GM19397 (cell line): ENCODE measurements at regions not wholly inside any gene's neighbourhood (a gene's known extent, or its start where the extent isn't known, plus 50 kb on each side); places are given as distances from the start of the nearest gene placed in this dataset.
"Not testable (repeated sequence)": the region's sequence is repeated elsewhere in the genome, so short reads cannot be mapped to it uniquely, and the experiment has no call there.

Experiments used
- ATAC-seq: cut with Tn5 transposase; IDR thresholded peaks from one replicate; pipeline ENCODE4 v1.9.1; 2021; ENCODE audit warnings: mild to moderate bottlenecking, moderate library complexity; ENCODE audit not compliant: unreplicated experiment

- ATAC-seq: no peak
Measured at GRCh38 chr5:30279237-30279636, 914.2 kb upstream of the CDH6 start.

- no peak for ATAC-seq
Measured at GRCh38 chr5:30267026-30267425, 926.5 kb upstream of the CDH6 start.

GRCh38 chr5:30239331-30240022 lies 954.0 kb upstream of the CDH6 start:
- ATAC-seq: no peak

- no peak for ATAC-seq
Measured at GRCh38 chr5:30237189-30237588, 956.3 kb upstream of the CDH6 start.

DNA sequence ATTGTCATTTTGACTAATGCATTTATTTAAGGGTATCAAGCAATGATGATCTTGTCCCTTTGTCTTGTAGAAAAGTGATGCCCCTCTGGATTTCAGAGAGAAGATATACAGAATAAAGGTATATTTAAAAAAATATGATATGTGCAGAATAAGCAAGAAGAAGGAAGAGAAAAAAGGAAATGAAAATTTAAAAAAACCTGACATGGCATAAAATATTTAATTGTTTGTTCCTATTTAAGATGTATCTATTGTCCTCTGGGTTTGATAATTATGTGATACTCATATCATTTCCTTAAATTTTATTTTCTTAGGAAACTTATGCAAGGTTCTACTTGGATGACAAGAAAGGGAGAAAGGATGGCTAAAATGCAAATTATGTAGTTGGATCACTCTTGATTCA lies 983.7 kb upstream of the CDH6 start:
- no peak for ATAC-seq

DNA sequence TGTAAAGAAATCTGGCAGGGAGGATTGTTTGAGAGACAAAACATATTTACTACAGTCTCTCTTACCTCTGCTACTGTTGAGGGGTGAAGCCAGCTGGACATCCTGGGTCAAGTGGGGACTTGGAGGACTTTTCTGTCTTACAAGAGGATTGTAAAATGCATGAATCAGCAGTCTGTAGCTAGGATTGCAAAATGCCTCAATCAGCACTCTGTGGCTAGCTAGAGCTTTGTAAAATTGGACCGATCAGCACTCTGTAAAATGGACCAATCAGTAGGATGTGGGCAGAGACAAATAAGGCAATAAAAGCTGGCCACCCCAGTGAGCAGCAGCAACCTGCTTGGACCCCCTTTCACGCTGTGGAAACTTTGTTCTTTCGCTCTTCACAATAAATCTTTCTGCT lies 995.8 kb upstream of the CDH6 start:
- no peak for ATAC-seq

- ATAC-seq: no peak
Measured at GRCh38 chr5:30195036-30195435, 998.5 kb upstream of the CDH6 start.

DNA sequence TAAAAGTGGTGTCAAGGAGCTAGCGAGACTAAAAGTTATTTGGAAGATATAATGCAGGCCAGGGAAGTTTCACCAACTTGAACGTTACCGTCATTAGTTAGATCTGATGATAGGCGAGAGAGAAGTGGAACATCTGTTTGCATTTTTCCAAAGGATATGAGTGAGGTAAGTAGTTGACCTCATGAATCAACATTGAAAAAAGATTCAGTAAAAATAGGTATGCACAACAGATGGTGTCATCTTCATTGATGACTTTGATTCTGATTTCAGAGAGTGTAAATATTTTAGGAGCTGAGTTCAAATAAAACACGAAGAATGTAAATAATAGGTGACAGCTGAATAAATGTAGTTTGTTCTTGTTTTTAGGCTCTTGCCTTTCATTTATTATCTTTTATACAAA lies 998.9 kb upstream of the CDH6 start:
- no peak for ATAC-seq

- no peak for ATAC-seq
Measured at GRCh38 chr5:30183795-30184194, 1009.7 kb upstream of the CDH6 start.

- no peak for ATAC-seq
Measured at GRCh38 chr5:30156156-30156555, 1037.3 kb upstream of the CDH6 start.

GRCh38 chr5:30152431-30152830 lies 1041.1 kb upstream of the CDH6 start:
- ATAC-seq: no peak

- no peak for ATAC-seq
Measured at GRCh38 chr5:30150231-30150630, 1043.3 kb upstream of the CDH6 start.

DNA sequence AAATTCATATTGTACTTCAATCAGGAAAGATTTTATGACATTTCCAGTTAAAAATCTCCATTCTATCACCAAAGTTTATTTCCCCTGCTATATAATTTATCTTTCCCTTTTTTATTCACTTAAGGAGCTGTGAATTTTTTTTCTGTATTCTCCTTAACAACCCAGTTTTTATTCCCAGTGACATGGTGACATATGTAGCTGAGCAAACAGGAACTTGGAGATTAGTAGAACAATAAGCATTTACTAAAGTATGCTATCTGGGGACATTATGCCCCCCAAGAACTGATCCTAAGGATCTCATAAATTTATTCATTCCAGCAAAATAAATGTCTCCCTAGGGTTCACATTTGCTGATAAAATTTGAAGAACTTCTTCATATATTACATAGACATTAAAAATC lies 1044.0 kb upstream of the CDH6 start:
- no peak for ATAC-seq

- no peak for ATAC-seq
Measured at GRCh38 chr5:30147976-30148375, 1045.5 kb upstream of the CDH6 start.

GRCh38 chr5:30144059-30144458 lies 1049.4 kb upstream of the CDH6 start:
- ATAC-seq: not testable (repeated sequence)

DNA sequence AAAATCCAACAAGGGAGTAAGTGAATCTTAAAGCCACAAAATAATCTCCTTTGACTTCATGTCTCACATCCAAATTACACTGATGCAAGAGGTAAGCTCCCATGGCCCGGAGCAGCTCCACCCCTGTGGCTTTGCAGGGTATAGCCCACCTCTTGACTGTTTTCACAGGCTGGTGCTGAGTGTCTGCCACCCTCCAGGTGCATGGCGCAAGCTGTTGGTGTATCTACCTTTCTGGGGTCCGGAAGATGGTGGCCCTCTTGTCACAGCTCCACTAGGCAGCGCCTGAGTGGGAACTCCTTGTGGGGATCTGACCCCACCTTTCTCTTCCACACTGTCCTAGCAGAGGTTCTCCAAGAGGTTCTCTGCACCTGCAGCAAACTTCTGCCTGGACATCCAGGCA lies 1051.1 kb upstream of the CDH6 start:
- ATAC-seq: no peak

DNA sequence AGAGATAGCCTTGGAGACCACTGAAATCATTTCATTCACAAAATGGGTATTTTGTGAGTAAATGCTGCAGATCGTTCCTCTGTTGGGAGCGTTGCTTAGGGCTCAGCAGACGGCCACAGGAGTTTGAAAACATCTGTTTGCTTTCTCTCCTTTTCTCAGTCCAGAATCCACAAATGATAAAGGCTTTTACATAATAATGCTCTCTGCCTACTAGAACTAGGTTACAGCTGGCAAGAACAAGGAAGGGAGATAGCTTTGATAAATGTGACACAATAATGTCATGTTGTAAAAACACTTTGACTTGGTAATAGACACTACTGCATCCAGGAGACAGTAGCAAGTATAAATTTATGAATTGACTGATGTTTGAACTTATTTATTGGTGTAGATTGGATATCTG lies 1072.4 kb upstream of the CDH6 start:
- no peak for ATAC-seq

GRCh38 chr5:30117135-30117534 lies 1076.4 kb upstream of the CDH6 start:
- no peak for ATAC-seq

GRCh38 chr5:30113542-30113941 lies 1079.9 kb upstream of the CDH6 start:
- no peak for ATAC-seq

DNA sequence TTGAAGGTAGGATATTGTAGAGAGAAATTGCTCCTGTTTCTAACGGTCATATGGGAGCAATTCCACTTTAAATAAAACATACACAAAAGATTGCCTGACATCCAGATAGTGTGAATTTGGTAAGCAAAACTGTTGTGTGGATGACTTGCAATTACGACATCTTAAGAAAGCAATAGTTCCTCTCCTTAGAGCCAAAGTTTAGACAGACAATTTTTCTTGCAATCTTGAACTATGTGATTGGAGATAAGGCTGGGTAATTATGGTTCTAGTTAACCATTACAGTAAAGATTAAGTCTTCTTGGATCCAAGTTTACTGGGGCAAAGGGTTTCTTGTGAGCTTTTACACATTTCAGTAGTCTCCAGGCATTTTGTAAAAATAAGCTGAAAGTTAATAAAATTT lies 1080.6 kb upstream of the CDH6 start:
- ATAC-seq: no peak

DNA sequence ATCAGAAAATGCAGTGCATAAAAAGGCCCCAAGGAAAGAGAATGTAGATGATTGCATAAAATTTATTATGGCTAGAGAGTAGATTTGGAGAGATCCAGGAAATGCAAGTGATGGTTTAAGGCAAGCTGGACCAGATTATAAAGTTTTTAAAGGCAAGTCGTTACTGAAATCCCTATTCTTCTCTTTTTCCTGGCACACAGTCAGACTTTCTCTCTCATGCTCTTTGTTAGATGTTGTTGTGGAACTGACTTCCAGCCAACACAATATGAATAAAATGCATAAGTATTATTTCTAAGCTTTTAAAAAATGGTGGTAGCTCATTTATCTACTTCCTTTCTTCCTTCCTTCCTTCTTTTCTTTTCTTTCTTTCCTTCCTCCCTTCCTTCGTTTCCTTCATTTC lies 1085.4 kb upstream of the CDH6 start:
- ATAC-seq: no peak

DNA sequence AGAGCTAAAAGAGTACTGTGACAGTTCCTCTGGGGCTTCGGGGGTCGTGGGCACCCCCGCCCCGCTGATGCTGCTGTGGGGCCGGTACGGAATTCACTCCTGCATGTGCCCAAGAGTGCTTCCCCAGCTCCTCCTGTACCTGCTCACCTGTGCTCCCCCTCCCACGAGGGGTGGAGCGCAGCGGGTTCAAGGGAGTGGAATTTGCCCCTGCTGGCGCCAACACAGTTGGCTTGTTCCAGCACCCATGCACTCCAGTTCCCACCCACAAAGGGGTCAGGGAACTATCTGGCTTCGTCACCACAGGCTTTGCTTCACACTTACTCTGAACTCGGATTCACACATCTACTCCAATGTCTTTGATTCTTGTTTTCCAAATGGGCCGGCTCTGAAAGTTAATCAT lies 1086.9 kb upstream of the CDH6 start:
- no peak for ATAC-seq

DNA sequence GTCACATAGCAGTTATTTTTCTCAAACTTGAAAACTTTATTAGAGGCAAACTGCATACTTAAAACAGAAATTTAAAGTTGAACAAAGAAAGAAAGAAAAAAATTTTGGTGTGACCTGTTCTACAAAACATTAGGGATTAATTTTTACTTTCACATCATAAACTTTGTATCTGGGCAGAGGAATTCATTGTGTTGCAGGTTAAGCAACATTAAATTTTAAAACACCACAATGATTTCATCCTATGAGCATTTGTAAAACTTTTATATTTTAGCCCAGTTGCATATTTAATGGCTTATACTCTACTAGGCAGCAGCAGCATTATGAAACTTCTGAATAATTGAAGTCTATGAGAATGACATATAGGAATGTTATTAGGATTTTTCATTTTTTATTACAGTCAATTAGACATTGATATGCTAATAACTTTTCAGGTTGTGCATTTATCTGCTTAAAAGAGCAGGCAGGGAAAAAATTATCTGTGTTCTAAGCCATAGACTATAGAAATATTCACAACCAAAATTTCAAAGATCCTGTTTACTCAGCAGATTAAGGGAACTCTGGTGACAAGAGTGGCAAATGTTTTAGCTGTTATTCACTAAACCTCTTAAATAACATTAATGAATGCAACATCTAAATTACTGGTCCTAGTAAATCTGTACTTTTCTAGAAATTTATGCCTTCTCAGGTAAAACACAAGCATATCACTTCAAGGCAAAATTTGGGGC lies 1088.5 kb upstream of the CDH6 start:
- no peak for ATAC-seq
